ENCODE measurements at regions not wholly inside any gene's neighbourhood (a gene's known extent, or its start where the extent isn't known, plus 50 kb on each side); places are given as distances from the start of the nearest gene placed in this dataset.

GRCh38 chr5:58069016-58069705 lies 390.7 kb downstream of the PLK2 start:
- DNase-seq (ENCODE audit: low spot score): no peak

DNA sequence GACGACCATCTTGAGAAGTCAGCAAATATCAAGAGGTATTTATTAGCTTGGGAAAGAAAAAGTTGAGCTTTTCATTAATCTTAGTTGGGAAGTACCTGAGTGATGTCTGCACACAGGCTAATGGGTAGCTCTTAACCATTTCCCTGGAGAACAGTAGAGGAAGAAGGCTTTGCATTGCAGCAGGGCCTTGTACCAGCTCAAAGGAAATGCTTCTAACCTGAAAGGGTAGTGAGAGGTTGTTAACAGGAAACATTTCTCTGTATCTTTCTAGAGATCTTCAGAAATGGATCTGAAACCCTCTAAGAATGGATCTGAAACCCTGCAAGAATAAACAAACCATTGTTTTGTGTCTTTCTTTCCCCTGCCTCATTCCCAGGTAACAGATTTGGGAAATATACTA lies 393.3 kb downstream of the PLK2 start:
- no peak for DNase-seq (ENCODE audit: low spot score)

DNA sequence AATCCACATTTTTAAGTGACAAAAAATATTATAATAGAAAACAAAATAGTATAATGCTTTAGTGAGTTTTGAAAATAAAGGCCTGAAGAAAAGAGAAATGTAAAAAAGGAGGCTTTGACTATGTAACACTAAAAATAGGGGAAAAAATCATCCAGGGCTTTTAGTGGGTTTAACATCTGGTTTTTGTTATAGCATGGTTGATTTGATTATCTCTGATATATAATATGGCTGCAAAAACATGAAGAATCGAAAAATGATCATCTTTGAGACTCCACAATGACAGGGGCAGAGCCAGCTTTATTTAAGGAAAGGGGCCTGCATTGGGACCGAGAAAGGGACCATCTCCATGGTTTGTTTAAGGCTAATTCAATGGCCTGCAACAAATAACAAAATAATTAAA lies 393.8 kb downstream of the PLK2 start:
- DNase-seq (ENCODE audit: low spot score): no peak

DNA sequence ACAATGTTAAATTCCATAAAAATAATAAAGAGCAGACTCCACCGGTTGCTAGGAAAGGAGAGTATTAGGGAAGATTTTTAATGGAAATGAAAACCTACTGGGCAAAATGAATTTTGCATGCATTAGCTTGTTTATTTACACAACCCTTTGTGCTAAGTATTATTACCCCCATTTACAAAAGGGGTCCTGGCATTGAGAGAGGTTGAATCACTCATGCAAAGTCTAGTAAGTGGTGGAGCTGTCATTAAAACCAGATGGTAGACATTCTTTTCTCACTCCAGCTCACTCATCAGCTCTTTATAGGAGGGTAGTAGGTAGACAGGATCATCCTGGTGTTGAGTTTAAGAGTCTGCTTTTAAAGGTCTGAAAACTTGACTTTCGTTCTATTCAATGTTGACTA lies 395.1 kb downstream of the PLK2 start:
- no peak for DNase-seq (ENCODE audit: low spot score)

DNA sequence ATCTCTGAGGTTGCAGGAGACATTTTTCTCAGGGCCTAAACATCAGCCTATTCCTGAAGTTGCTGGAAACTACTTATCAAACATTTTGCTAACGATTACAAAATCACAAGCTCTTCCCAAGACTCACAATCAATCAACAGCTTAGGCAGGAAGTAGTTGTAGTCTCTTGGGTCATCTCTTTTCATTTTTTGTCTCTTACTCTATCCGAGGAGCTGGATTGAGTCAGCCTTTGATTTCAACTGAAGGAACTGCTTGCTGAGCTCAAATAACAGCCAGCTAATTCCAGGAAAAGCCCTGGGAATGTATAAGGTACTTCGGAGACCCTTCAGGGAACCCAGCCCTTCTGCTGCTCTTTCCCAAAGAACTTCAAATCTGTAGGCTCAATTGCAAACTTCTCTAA lies 398.9 kb downstream of the PLK2 start:
- no peak for DNase-seq (ENCODE audit: low spot score)

GRCh38 chr5:58057324-58057723 lies 402.6 kb downstream of the PLK2 start:
- DNase-seq (ENCODE audit: low spot score): no peak

GRCh38 chr5:58056546-58056945 lies 403.3 kb downstream of the PLK2 start:
- DNase-seq (ENCODE audit: low spot score): no peak

- DNase-seq (ENCODE audit: low spot score): no peak
Observed at GRCh38 chr5:58054018-58054417, 405.9 kb downstream of the PLK2 start.

DNA sequence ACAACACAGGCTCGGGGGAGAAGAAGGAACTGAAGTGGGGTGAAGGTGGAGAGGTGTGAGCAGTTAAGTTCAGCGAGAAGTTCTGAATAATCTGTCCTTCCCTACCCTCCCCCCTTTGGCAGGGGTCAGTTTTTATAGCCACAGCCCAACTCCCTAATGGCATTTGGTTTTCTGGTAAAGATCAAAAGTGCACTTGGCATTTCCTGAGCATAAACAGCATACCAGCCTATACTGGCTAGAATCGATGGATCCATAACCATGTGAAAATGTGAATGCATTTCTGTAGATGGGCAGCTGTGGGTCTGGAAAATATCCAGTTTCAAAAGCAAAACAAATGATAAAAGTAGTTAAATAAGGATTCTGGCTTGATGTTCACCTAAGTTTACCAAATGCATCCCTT lies 410.9 kb downstream of the PLK2 start:
- DNase-seq (ENCODE audit: low spot score): no peak

DNA sequence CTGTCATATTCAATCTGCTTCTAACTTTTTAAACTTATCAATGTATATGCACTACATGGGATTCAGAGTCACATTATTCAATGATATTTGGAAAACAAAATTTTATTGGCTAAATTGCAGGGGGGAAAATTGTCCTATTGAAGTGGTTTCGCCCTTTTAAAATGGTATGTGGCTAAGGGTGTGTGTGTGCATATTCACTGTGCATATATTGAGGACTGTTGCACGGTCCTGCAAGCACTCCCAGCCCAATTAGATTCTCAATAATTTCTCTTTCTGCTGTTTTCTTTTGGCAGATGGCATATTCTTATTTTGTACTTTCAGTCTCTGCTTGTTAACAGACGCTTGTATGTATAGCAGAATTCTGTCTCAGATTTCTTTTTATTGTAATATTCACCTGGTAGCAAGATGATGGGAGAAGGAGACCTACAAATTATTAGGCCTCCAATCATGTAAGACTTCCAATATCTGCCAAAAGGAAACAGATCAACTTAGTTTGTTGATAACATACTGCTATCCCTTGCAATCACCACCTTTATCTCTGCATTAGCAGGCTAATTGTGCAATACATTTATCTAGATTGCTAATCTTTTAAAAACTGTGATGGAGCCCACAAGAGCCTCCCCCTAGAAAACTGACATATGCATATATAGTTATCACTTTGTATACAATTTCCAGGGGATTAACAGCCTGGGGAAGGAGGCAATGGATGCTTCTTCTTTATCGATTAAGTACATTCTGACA lies 411.5 kb downstream of the PLK2 start:
- no peak for DNase-seq (ENCODE audit: low spot score)

DNA sequence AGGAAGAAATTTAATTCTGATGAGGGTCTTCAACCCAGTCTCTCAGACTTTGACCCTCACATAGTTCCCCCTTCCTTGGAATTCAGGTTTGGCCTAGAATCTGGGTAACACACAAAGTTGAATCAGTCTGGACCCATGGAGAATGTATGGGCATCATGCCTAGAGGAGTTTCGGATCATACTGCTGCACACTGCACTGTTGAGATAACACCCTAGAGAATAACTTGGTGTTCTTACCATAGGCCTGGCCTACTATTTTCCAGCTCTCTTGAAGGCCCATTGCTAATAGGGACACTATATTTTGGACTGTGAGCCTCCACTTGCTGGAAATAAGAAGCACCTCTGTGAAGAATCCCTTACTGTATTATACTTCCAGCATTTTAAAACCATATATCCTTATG lies 413.5 kb downstream of the PLK2 start:
- DNase-seq (ENCODE audit: low spot score): no peak

DNA sequence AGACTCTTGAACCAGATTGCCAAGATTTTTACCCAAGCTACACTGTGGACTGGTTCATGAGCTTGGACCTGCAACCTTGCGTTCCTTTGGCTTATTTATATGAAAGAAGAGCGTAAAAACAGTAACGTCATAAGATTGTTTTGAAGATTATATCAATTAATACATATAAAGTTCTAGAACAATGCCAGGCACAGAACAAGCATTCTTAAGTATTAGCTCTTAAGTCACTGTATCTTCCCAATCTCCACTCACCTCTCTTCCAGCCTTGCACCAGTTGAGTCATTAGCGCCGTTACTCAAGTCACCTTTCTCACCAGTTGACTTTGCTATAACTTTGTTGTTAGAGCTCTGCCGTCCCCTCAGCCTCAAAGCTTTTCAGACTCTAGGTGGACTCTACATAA lies 415.7 kb downstream of the PLK2 start:
- no peak for DNase-seq (ENCODE audit: low spot score)

- no peak for DNase-seq (ENCODE audit: low spot score)
Observed at GRCh38 chr5:58043032-58043945, 416.6 kb downstream of the PLK2 start.

- no peak for DNase-seq (ENCODE audit: low spot score)
Observed at GRCh38 chr5:58041884-58042283, 418.0 kb downstream of the PLK2 start.

DNA sequence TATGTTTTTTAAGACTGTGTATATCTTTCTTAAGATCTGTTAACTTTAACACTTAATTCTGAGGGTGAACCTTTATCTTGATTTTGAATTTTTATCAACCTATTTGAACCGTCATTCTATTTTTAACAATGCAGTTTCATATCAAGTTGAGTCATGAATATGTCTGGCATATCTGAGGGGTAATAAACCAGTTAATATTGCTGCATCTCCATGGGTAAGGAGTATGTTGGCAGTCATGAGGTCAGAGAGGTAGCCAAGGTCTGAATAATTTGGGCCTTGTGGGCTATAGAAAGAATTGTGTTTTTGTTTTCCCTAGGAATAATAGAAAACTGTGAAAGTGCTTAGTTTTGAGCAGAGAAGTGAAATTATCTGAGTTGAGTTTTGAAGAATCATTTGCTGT lies 419.0 kb downstream of the PLK2 start:
- DNase-seq (ENCODE audit: low spot score): no peak

DNA sequence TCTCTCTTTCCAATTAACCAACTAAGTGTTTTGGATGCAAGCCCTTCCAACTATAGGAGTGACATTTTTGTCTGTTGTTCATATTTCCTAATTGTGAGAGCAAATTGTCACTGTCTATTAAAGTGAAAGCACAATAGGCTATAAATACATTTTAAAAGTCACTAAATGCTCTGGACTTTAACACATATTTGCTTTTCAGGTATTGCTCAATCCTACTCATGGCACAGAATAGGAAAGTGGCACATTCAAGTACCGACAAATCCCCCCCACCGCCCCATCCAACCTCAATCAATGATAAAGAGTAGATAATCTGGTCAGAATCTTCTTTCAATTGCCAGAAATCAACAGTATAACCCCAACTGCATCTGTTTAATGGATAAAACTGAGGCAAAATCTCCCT lies 419.8 kb downstream of the PLK2 start:
- DNase-seq (ENCODE audit: low spot score): no peak

GRCh38 chr5:58037899-58038298 lies 422.0 kb downstream of the PLK2 start:
- DNase-seq (ENCODE audit: low spot score): no peak

- DNase-seq (ENCODE audit: low spot score): no peak
Observed at GRCh38 chr5:58025809-58026208, 434.1 kb downstream of the PLK2 start.

DNA sequence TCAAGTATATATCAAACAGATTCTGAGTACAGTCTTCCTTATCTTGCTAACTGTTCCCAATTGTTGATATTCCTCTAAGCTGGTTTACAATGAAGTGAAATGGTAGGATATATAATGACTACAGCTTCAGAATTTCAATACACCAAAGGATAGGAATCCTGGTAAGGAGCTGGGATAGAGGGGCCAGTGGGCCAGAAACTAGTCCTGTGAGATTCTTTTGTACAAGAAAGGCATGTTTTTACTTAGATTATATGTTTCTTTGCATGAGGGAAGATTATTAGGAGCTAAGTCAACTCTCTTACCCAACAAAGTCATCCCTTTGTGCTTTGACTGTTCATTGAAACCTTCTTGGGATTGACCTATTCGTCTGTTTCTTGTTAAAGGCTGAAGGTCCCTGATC lies 435.7 kb downstream of the PLK2 start:
- DNase-seq (ENCODE audit: low spot score): no peak

DNA sequence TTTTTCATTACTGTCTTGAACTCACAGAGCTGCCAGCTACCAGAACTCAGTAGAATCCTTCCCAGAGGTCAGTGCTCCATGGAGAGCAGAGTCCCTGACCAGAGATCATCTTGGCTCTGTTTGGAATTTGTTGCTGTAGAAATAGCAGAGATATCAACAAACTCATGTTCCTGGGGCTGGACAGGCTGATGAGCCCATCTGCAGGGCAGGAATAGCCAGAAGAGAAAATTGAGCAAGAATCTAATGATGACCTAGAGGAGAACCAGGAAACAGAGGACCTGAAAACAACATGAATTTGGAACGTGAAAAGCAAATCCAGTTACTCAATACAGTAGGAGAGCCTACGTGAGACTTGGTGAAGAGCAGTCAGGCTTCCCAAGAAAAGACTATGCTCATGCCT lies 437.8 kb downstream of the PLK2 start:
- no peak for DNase-seq (ENCODE audit: low spot score)

DNA sequence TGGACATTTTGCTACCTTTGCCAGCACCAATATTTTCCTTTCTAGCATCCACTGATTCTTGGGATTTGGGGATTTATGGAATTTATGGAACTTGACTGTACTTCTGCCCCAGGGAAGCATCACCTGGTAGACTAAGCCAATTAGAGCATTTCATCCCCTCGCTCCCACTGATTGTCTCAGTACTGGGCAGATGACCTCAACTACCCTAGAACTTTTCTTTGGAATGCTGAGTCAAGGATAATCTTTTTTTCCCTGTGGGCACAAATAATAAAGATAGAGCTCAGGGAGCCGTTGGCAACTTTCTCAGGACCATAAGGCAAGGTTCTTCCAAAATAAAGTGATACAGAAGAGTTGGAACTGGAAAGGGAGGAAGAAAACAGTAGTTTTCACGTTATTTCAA lies 438.4 kb downstream of the PLK2 start:
- no peak for DNase-seq (ENCODE audit: low spot score)

DNA sequence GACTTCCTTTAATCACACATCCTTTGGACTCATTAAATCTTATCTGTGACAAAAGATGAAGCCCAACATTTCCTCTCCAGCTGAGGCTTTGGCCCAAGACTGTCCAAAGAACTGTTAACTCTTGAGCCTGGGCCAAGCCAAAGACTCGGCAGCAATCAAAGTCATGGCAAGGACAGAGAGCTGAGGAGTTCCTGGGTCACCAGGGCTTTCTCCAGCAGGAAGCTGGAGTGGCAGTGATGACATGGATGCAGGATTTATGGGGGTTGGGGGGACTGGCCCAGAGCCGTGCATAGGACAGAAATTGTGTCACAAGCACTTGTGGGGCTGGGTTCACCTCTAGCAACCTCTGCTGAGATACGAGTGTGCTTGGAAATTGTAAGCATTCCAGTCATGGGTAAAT lies 440.3 kb downstream of the PLK2 start:
- DNase-seq (ENCODE audit: low spot score): no peak

DNA sequence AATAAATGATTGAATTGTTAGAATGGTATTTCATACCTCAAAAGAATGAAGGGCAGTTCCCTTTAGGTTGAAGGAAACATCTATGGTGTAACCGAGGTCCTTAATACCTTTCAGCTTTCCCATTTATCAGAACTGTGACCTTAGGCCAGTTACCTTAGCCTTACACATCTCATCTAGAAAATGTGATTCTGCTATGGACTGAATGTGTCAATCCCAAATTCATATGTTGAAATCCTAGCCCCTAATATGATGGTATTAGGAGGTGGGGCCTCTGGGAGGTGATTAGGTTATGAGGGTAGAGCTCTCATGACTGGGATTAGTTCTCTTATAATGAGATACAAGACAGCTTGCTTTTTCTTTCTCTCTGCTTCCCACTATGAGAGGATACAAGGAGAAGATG lies 441.9 kb downstream of the PLK2 start:
- no peak for DNase-seq (ENCODE audit: low spot score)
